CD8-positive, alpha-beta memory T cell (primary cell): ENCODE measurements at regions not wholly inside any gene's neighbourhood (a gene's known extent, or its start where the extent isn't known, plus 50 kb on each side); places are given as distances from the start of the nearest gene placed in this dataset.
A peak's percentile ranks its signal among the peaks of the same experiment; 100 is the strongest.

Source experiments
- CTCF ChIA-PET: fragments of 350-600 bp; sonication (Branson Sonifier 250); formaldehyde crosslinking; loops from one replicate; lab custom pipeline; 2021; ENCODE audit warnings: antibody characterized with exemption; lab: Charles Lee
- POLR2A ChIA-PET: fragments of 350-600 bp; sonication (Branson Sonifier 250); formaldehyde crosslinking; loops from one replicate; lab custom pipeline; 2021; ENCODE audit warnings: antibody characterized with exemption; lab: Charles Lee
- DNase-seq, 5 donors: peaks; one replicate each; pipeline versions ENCODE4 v3.0.0 to v3.0.0-alpha.2; 2020 to 2022; ENCODE audit warnings: mixed read lengths in 1 of 5
- H3K27ac ChIP-seq: one replicate; pipeline ENCODE4 v1.7.0; 2013; ENCODE audit warnings: low read depth, mild to moderate bottlenecking, low read length, moderate library complexity
- H3K27me3 ChIP-seq: 2 replicates; pipeline ENCODE4 v1.7.0; 2013; ENCODE audit warnings: low read length, mild to moderate bottlenecking; ENCODE audit not compliant: insufficient read depth, poor library complexity, severe bottlenecking
- H3K36me3 ChIP-seq: 2 replicates; pipeline ENCODE4 v1.7.0; 2013; ENCODE audit warnings: mild to moderate bottlenecking, low read length, moderate library complexity; ENCODE audit not compliant: insufficient read depth
- H3K4me1 ChIP-seq: 2 replicates; pipeline ENCODE4 v1.7.0; 2013; ENCODE audit warnings: mild to moderate bottlenecking, low read length, moderate library complexity; ENCODE audit not compliant: insufficient read depth
- H3K4me3 ChIP-seq: 2 replicates; pipeline ENCODE4 v1.7.0; 2013; ENCODE audit warnings: mild to moderate bottlenecking, low read length
- H3K9me3 ChIP-seq: 2 replicates; pipeline ENCODE4 v1.7.0; 2013; ENCODE audit warnings: mild to moderate bottlenecking, low read length
- H3K27ac Mint-ChIP-seq, 8 donors: one replicate each; pipeline ENCODE4 v1.8.0; 2020 to 2021; ENCODE audit warnings: mixed read lengths in 8 of 8, mild to moderate bottlenecking in 6 of 8, inconsistent platforms in 3 of 8, moderate library complexity in 3 of 8
- H3K27me3 Mint-ChIP-seq, 2 donors: one replicate each; pipeline ENCODE4 v1.8.0; 2020 to 2021; ENCODE audit warnings: mixed read lengths in 2 of 2, mild to moderate bottlenecking in 1 of 2, moderate library complexity in 1 of 2
- H3K36me3 Mint-ChIP-seq, 3 donors: one replicate each; pipeline ENCODE4 v1.8.0; 2020 to 2021; ENCODE audit warnings: mixed read lengths in 3 of 3, inconsistent platforms in 1 of 3, mild to moderate bottlenecking in 1 of 3
- H3K4me1 Mint-ChIP-seq, 3 donors: one replicate each; pipeline ENCODE4 v1.8.0; 2020 to 2021; ENCODE audit warnings: mixed read lengths in 3 of 3, inconsistent platforms in 1 of 3, mild to moderate bottlenecking in 1 of 3
- H3K4me3 Mint-ChIP-seq, 7 donors: one replicate each; pipeline ENCODE4 v1.8.0; 2020 to 2021; ENCODE audit warnings: mixed read lengths in 7 of 7, mild to moderate bottlenecking in 6 of 7, moderate library complexity in 4 of 7, inconsistent platforms in 2 of 7
- H3K9me3 Mint-ChIP-seq, 5 donors: one replicate each; pipeline ENCODE4 v1.8.0; 2020 to 2022; ENCODE audit warnings: mixed read lengths in 5 of 5, mild to moderate bottlenecking in 3 of 5, moderate library complexity in 2 of 5, inconsistent platforms in 1 of 5

DNA sequence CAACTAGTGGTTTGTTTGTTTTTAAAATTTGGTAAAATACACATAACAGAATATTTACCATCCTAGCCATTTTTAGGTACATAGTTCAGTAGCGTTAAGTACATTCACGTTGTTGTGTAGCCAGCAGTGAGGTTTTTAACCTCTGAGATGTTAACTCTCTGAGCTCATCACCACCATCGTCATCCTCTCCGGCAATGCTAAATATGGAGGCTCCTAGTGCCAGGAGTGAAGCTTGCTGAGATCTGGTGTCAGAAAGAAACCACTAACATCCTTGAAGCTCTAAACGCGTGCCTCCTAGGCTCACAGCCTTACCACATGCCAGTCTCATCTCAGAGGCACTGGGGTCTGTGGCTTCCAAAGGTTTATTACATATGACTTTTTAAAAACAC, 330.2 kb upstream of the B3GAT1 start:
- Mint-ChIP-seq H3K36me3 (no peaks in the 10 kb centered on the region), H3K27me3 (peaks cover 4 to 19% of the 10 kb centered on the region in 2 donors), H3K27ac (peak overlapping the region in 1 of 8 donors; percentile 14), H3K4me3 (no peak overlapping the region), H3K9me3 (peaks cover 0 to 1% (median 0%) of the 10 kb centered on the region in 5 donors), H3K4me1 (peaks cover 0 to 4% (median 1%) of the 10 kb centered on the region in 3 donors)
- no peak overlapping the region for H3K27ac ChIP-seq
- H3K27me3 ChIP-seq: no peaks in the 10 kb centered on the region
- ChIA-PET CTCF (no interaction called here), POLR2A (no interaction called here)
- H3K9me3 ChIP-seq: no peaks in the 10 kb centered on the region
- no peaks in the 10 kb centered on the region for H3K36me3 ChIP-seq
- no peaks in the 10 kb centered on the region for H3K4me1 ChIP-seq
- H3K4me3 ChIP-seq: no peak overlapping the region
- DNase-seq: peak in 1 of 5 donors; percentile 21

DNA sequence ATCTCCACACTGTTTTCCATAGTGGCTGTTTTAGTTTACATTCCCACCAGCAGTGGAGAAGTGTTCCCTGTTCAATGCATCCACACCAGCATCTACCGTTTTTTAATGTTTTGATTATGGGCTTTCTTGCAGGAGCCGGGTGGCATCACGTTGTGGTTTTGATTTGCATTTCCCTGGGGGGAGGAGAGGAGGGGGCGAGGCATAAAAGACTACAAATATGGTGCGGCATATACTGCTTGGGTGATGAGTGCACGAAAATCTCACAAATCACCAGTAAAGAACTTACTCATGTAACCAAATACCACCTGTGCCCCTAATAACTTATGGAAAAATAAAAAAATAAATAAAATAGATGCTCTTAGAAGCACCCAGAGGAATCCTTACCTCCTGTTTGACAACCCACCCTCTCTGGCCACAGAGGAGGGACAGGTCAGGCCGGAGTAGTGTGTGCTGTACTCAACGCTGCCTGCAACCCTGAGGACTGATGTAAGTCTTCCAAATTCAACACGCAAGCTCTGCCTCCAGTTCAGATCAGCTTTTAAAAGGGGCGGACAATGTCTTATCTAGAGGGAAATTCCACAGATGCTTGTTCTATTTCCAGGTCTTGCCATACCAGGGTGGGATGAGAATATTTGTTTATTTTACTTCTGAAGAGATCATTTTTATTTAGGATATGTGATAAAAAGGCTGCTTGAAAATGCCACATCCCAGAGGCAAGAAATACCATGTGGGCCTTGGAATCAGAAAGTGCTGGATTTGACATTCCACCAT, 329.6 kb upstream of the B3GAT1 start:
- no peak overlapping the region for H3K4me3 ChIP-seq
- CTCF ChIA-PET: no interaction called here
- Mint-ChIP-seq H3K4me3 (no peak overlapping the region), H3K36me3 (no peaks in the 10 kb centered on the region), H3K27me3 (peaks cover 5 to 19% of the 10 kb centered on the region in 2 donors), H3K4me1 (peaks cover 0 to 4% (median 1%) of the 10 kb centered on the region in 3 donors), H3K27ac (no peak overlapping the region), H3K9me3 (no peaks in the 10 kb centered on the region)
- POLR2A ChIA-PET: no interaction called here
- H3K4me1 ChIP-seq: no peaks in the 10 kb centered on the region
- no peaks in the 10 kb centered on the region for H3K36me3 ChIP-seq
- H3K27me3 ChIP-seq: no peaks in the 10 kb centered on the region
- no peak for DNase-seq
- H3K27ac ChIP-seq: no peak overlapping the region
- H3K9me3 ChIP-seq: no peaks in the 10 kb centered on the region

DNA sequence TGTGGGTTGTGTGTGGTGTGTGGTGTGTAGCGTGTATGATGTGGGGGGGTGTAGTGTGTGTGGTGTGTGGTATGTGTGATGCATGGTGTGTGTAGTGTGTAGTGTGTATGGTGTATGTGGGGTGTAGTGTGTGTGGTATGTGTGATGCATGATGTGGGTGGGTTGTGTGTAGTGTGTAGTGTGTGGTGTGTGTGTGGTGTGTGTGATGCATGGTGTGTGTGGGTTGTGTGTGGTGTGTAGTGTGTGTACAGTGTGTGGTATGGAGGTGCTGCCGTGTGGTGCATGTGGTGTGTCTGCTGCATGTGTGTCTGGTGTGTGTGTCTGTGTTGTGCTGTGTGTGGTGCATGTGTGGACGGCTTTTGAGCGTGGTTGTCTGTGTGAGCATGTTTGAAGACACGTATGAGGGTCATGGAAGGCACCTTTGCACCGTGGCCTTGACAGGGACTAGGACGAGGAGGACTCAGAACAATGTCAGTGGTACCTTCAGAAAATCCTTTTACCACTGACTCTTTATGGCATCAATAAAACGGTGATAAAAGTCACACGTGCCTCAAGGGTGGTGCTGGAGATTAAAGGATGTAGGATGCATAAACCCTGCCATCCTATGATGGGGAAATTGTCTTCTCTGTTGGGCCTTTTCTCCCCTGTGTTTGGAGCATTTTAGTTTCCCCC, 328.7 kb upstream of the B3GAT1 start:
- no peaks in the 10 kb centered on the region for H3K36me3 Mint-ChIP-seq
- no peaks in the 10 kb centered on the region for H3K36me3 ChIP-seq
- H3K9me3 Mint-ChIP-seq: no peaks in the 10 kb centered on the region
- no peak for DNase-seq
- ChIA-PET CTCF (no interaction called here), POLR2A (no interaction called here)
- H3K27me3 Mint-ChIP-seq: peaks cover 8 to 13% of the 10 kb centered on the region in 2 donors
- no peaks in the 10 kb centered on the region for H3K4me1 ChIP-seq
- no peak overlapping the region for H3K27ac ChIP-seq
- no peaks in the 10 kb centered on the region for H3K9me3 ChIP-seq
- H3K4me3 Mint-ChIP-seq: no peak overlapping the region
- H3K27ac Mint-ChIP-seq: no peak overlapping the region
- H3K27me3 ChIP-seq: no peaks in the 10 kb centered on the region
- H3K4me3 ChIP-seq: no peak overlapping the region
- H3K4me1 Mint-ChIP-seq: peaks cover 0 to 4% (median 1%) of the 10 kb centered on the region in 3 donors

DNA sequence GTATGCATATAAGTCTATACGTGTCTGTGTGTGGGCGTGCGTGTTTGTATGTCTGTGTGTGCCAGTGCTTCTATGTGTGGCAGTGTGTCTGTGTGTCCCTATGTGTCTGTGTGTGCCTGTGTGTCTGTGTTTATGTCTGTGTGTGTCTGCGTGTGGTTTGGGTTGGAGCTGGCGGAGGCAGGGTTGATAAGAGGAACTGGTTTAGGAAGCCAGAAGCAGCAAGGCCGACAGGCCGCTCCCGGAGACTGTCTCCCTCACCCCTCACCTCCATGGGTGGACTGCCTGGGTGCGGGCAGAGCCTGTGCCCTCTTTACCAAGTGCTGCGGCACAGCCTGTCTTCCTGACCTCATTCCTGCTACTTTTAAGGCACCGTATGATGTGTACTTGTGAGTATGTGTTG, 327.1 kb upstream of the B3GAT1 start:
- Mint-ChIP-seq H3K27ac (no peak overlapping the region), H3K9me3 (no peaks in the 10 kb centered on the region), H3K27me3 (peaks cover 5 to 11% of the 10 kb centered on the region in 2 donors), H3K36me3 (no peaks in the 10 kb centered on the region), H3K4me3 (no peak overlapping the region), H3K4me1 (peaks cover 0 to 4% (median 1%) of the 10 kb centered on the region in 3 donors)
- Histone ChIP-seq H3K9me3 (no peaks in the 10 kb centered on the region), H3K27ac (no peak overlapping the region), H3K4me3 (no peak overlapping the region), H3K4me1 (no peaks in the 10 kb centered on the region), H3K27me3 (no peaks in the 10 kb centered on the region), H3K36me3 (no peaks in the 10 kb centered on the region)
- ChIA-PET CTCF (no interaction called here), POLR2A (no interaction called here)
- no peak for DNase-seq

DNA sequence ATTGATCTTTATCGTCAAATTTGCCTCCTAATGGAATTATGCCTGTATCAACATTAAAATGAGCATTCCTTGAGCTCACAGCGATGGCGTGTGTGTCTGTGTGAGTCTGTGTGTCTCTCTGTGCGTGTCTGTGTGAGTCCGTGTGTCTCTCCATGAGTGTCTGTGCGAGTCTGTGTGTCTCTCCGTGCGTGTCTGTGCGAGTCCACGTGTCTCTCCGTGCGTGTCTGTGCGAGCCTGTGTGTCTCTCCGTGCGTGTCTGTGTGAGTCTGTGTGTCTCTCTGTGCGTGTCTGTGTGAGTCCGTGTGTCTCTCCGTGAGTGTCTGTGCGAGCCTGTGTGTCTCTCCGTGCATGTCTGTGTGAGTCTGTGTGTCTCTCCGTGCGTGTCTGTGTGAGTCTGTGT, 326.5 kb upstream of the B3GAT1 start:
- H3K36me3 Mint-ChIP-seq: no peaks in the 10 kb centered on the region
- H3K4me3 ChIP-seq: no peak overlapping the region
- H3K4me3 Mint-ChIP-seq: no peak overlapping the region
- ChIA-PET POLR2A (no interaction called here), CTCF (no interaction called here)
- H3K27me3 Mint-ChIP-seq: peaks cover 5 to 7% of the 10 kb centered on the region in 2 donors
- H3K27me3 ChIP-seq: no peaks in the 10 kb centered on the region
- no peaks in the 10 kb centered on the region for H3K4me1 ChIP-seq
- H3K27ac Mint-ChIP-seq: no peak overlapping the region
- H3K9me3 ChIP-seq: no peaks in the 10 kb centered on the region
- no peaks in the 10 kb centered on the region for H3K9me3 Mint-ChIP-seq
- H3K27ac ChIP-seq: no peak overlapping the region
- peaks cover 0 to 4% (median 1%) of the 10 kb centered on the region in 3 donors for H3K4me1 Mint-ChIP-seq
- H3K36me3 ChIP-seq: no peaks in the 10 kb centered on the region
- no peak for DNase-seq

DNA sequence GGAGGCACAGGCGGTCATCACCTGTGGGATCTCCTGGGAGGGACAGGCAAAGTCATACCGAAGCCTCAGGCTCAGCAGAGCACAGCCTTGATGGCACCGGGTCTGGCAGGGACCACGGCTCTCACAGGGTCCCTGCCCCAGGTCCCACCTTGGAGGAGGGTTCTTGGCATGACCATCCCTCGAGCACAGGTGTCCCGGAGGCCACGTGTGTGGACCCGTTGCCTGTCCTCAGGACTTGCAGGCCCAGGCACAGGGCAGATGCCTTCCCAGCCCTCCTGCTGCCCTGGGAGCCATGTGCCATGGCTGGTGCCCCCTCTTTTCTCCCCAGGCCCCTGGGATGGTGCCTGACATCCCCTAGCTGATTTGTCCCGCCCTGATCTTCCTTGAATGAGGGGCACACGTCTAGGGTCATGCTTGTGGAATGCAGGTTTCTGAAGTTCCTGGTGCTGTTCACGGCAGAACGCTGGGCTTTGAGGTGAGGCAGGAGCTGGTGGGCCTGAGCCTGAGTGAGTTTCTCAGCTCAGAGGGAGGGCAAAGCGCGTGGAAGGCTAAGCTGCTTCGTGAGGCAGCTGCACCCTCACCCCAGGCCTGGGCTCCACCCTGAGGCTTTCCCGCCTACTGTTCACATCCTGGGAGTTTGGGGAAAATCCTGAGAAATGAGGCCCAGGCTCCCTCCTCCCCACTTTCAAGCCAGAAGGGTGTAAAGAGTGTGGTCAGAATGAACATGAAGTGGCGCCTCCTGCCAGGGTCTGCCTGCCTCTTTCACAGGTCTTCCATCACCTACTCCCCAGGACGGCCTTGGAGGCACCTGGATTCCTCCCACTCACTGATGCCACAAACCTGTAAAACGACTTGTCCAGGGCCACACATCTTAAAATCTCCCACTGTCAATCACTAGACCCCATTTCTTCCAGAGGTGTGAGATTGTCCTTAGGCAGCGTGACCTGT, 325.8 kb upstream of the B3GAT1 start:
- Mint-ChIP-seq H3K9me3 (no peaks in the 10 kb centered on the region), H3K4me1 (peaks cover 0 to 3% (median 1%) of the 10 kb centered on the region in 3 donors), H3K27me3 (peaks cover 5 to 8% of the 10 kb centered on the region in 2 donors), H3K4me3 (no peak overlapping the region), H3K36me3 (no peaks in the 10 kb centered on the region), H3K27ac (no peak overlapping the region)
- Histone ChIP-seq H3K27ac (no peak overlapping the region), H3K27me3 (no peaks in the 10 kb centered on the region), H3K4me1 (no peaks in the 10 kb centered on the region), H3K36me3 (no peaks in the 10 kb centered on the region), H3K4me3 (no peak overlapping the region), H3K9me3 (no peaks in the 10 kb centered on the region)
- POLR2A ChIA-PET: no interaction called here
- DNase-seq: no peak
- CTCF ChIA-PET: no interaction called here

DNA sequence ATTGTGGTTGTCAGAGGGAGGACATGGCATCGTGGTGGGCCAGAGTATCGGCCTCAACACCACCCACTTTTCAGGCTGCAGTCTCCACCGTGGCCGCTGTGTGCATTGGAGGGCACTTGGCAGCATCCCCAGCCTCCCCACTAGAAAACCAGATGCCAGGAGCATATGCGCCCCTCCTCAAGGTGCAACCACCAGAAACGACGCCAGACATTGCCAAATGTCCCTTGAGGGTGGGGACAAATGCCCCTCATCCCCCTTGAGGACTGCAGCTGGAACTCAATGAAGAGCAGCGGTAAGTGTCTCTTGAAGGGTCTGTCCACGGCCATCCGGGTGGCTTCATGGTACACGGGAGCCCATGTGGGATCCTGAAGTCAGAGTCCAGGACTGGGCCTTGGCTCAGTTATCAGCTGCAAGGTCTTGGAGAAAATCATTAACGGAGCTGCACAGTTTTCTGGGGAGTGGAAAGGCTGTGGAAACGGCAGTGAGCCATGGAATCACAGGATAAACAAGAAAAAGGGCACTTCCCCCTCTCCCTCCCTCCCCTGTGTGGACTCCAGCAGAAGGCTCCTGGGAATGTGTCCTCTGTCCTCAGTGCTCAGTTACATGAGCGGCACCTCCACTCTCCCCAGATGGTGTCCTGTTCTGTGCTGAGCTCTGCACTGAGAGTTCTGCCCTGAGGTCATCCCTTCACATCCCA, 324.4 kb upstream of the B3GAT1 start:
- POLR2A ChIA-PET: no interaction called here
- H3K4me1 Mint-ChIP-seq: no peaks in the 10 kb centered on the region

More for the DNA sequence above, 324.4 kb upstream of the B3GAT1 start:
- Mint-ChIP-seq H3K36me3 (no peaks in the 10 kb centered on the region), H3K4me3 (no peak overlapping the region), H3K27ac (no peak overlapping the region), H3K9me3 (no peaks in the 10 kb centered on the region), H3K27me3 (peaks cover 5 to 12% of the 10 kb centered on the region in 2 donors)
- no peaks in the 10 kb centered on the region for H3K36me3 ChIP-seq
- H3K9me3 ChIP-seq: no peaks in the 10 kb centered on the region
- DNase-seq: no peak
- no peak overlapping the region for H3K4me3 ChIP-seq
- H3K27ac ChIP-seq: no peak overlapping the region
- no peaks in the 10 kb centered on the region for H3K4me1 ChIP-seq
- H3K27me3 ChIP-seq: no peaks in the 10 kb centered on the region
- CTCF ChIA-PET: no interaction called here
